A172 (cell line): ENCODE measurements at regions not wholly inside any gene's neighbourhood (a gene's known extent, or its start where the extent isn't known, plus 50 kb on each side); places are given as distances from the start of the nearest gene placed in this dataset.

Source experiments
- DNase-seq: peaks from one replicate; pipeline ENCODE4 v3.0.0-alpha.2; 2015; ENCODE audit warnings: low spot score

GRCh38 chr11:70570693-70571395 is 172.5 kb downstream of the CTTN start:
- DNase-seq: peak; percentile 27

GRCh38 chr11:70572974-70573260 is 174.6 kb downstream of the CTTN start:
- no peak for DNase-seq

- no peak for DNase-seq
These were observed 175.4 kb downstream of the CTTN start for GRCh38 chr11:70573701-70574151.

- DNase-seq: no peak
These were observed 176.5 kb downstream of the CTTN start for GRCh38 chr11:70574725-70575347.

- no peak for DNase-seq
These were observed 177.2 kb downstream of the CTTN start for GRCh38 chr11:70575396-70576060.

- no peak for DNase-seq
These were observed 178.9 kb downstream of the CTTN start for GRCh38 chr11:70577258-70577603.

GRCh38 chr11:70577948-70578347 is 179.6 kb downstream of the CTTN start:
- no peak for DNase-seq

GRCh38 chr11:70578371-70578770 is 180.0 kb downstream of the CTTN start:
- no peak for DNase-seq

- no peak for DNase-seq
These were observed 180.5 kb downstream of the CTTN start for GRCh38 chr11:70578831-70579230.

GRCh38 chr11:70579316-70579955 is 181.1 kb downstream of the CTTN start:
- no peak for DNase-seq

GRCh38 chr11:70580036-70580805 is 181.9 kb downstream of the CTTN start:
- DNase-seq: peak; percentile 40

GRCh38 chr11:70581991-70582885 is 183.9 kb downstream of the CTTN start:
- no peak for DNase-seq

GRCh38 chr11:70582886-70583641 is 184.7 kb downstream of the CTTN start:
- no peak for DNase-seq

- no peak for DNase-seq
These were observed 185.5 kb downstream of the CTTN start for GRCh38 chr11:70583781-70584218.

GRCh38 chr11:70584498-70585235 is 186.3 kb downstream of the CTTN start:
- no peak for DNase-seq

GRCh38 chr11:70585236-70585545 is 186.9 kb downstream of the CTTN start:
- DNase-seq: no peak

- no peak for DNase-seq
These were observed 188.1 kb downstream of the CTTN start for GRCh38 chr11:70586261-70587074.

GRCh38 chr11:70587075-70587389 is 188.7 kb downstream of the CTTN start:
- no peak for DNase-seq
